ENCODE measurements at regions not wholly inside any gene's neighbourhood (a gene's known extent, or its start where the extent isn't known, plus 50 kb on each side); places are given as distances from the start of the nearest gene placed in this dataset.

DNA sequence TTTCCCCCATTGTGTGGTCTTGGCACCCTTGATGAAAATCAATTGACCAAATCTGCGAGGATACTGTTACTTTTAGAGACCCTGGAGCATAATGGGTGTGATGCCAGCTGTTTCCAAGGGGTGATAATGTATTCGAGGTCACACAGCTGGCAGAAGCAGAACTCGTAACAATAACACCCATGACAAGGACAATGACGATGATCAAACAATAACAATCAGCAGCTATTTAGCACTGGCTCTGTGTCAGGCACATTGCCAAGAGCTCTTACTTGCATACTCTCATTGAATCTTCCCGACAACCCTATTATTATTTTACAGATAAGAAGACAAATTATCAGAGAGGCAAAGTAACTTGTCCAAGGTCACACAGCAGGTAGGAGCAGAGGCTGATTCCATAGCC lies 223.7 kb upstream of the MSX2 start:
- H3K9ac ChIP-seq (replicated peaks; ENCODE audit: extremely low read depth, insufficient read depth, low read length), result no peak overlapping the region
- H3K79me2 ChIP-seq (ENCODE audit: control insufficient read depth, insufficient read depth, low read length), result no peaks in the 10 kb centered on the region
- no peaks in the 10 kb centered on the region for H3K36me3 ChIP-seq (ENCODE audit: control insufficient read depth in 2 of 2, extremely low read depth in 1 of 2, insufficient read depth in 2 of 2, low read length in 2 of 2)
- no TSS peak for BruUV-seq (replicated peaks)
- no peak overlapping the region for H2AFZ ChIP-seq (ENCODE audit: low read depth, low read length)
- no peak for DNase-seq (ENCODE audit: low read depth, low spot score)
- intact Hi-C loops (cut with micrococcal nuclease) (no loop called here), dilution Hi-C loops (cut with MboI; ENCODE audit: extremely low pct_ligation_motif_present, low sequenced_read_pairs) (no loop called here)
- no peak overlapping the region for H3K4me3 ChIP-seq (replicated peaks in 1 of 3; ENCODE audit: insufficient read depth in 1 of 3, low read depth in 1 of 3, low read length in 3 of 3)
- H3K4me1 ChIP-seq (ENCODE audit: control insufficient read depth, extremely low read depth, insufficient read depth, low read length), result no peaks in the 10 kb centered on the region
- no peaks in the 10 kb centered on the region for H4K20me1 ChIP-seq (replicated peaks; ENCODE audit: control insufficient read depth, extremely low read depth, insufficient read depth, low read length)
- POLR2A ChIA-PET, result no interaction called here
- FAIRE-seq, result no peak
- CTCF ChIA-PET, result no interaction called here
- H3K4me2 ChIP-seq (ENCODE audit: insufficient read depth, low read length), result no peak overlapping the region
- no peak overlapping the region for H3K27ac ChIP-seq (ENCODE audit: insufficient read depth, low read depth, low read length)
- no peak for TF ChIP-seq GATA2 (IDR thresholded peaks at IDR 0.05; ENCODE audit: insufficient read depth, insufficient read length, low read depth, low read length)
- no peaks in the 10 kb centered on the region for H3K9me3 ChIP-seq (replicated peaks; ENCODE audit: control insufficient read depth, insufficient read depth, low read length)
- no peaks in the 10 kb centered on the region for H3K27me3 ChIP-seq (ENCODE audit: control insufficient read depth in 2 of 2, insufficient read depth in 2 of 2, low read length in 2 of 2)
- H3K9me1 ChIP-seq (replicated peaks; ENCODE audit: control insufficient read depth, extremely low read depth, insufficient read depth, low read length), result no peaks in the 10 kb centered on the region

DNA sequence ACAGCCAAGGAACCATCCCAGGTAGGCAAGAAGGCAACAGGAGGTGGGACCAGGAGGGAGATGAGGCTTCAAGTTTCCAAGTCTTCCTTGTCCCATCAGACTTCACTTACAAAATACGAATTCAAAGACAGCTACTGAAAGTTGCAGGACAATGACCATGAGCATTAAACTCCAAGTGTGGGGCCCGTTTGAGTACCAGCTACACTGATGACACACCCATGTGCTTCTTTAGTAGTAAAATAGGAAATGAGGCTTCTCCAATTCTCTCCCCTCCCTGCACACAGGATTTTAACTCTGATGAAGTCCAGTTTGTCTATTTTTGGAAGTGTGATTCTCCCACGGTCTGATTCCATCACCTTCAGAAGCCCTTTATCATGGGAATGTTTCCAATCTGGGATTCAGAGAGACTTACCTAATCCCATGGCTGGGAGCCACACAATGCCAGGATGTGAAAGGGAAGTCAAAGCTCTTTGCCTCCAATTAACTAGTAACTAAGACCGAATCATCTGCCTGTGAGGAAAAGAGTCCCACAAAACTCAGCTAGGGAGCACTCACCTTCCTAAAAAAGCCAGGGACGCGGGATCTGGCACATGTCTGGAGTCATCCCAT lies 222.8 kb upstream of the MSX2 start:
- Histone ChIP-seq H3K27ac (ENCODE audit: insufficient read depth, low read depth, low read length) (no peak overlapping the region), H3K4me2 (ENCODE audit: insufficient read depth, low read length) (no peak overlapping the region), H2AFZ (ENCODE audit: low read depth, low read length) (no peak overlapping the region), H3K79me2 (ENCODE audit: control insufficient read depth, insufficient read depth, low read length) (no peaks in the 10 kb centered on the region), H3K9me3 (replicated peaks; ENCODE audit: control insufficient read depth, insufficient read depth, low read length) (no peaks in the 10 kb centered on the region), H3K9ac (replicated peaks; ENCODE audit: extremely low read depth, insufficient read depth, low read length) (no peak overlapping the region), H3K4me3 (replicated peaks in 1 of 3; ENCODE audit: insufficient read depth in 1 of 3, low read depth in 1 of 3, low read length in 3 of 3) (no peak overlapping the region), H3K9me1 (replicated peaks; ENCODE audit: control insufficient read depth, extremely low read depth, insufficient read depth, low read length) (no peaks in the 10 kb centered on the region), H3K36me3 (ENCODE audit: control insufficient read depth in 2 of 2, extremely low read depth in 1 of 2, insufficient read depth in 2 of 2, low read length in 2 of 2) (no peaks in the 10 kb centered on the region), H4K20me1 (replicated peaks; ENCODE audit: control insufficient read depth, extremely low read depth, insufficient read depth, low read length) (no peaks in the 10 kb centered on the region), H3K27me3 (ENCODE audit: control insufficient read depth in 2 of 2, insufficient read depth in 2 of 2, low read length in 2 of 2) (no peaks in the 10 kb centered on the region), H3K4me1 (ENCODE audit: control insufficient read depth, extremely low read depth, insufficient read depth, low read length) (no peaks in the 10 kb centered on the region)
- intact Hi-C loops (cut with micrococcal nuclease) (no loop called here), dilution Hi-C loops (cut with MboI; ENCODE audit: extremely low pct_ligation_motif_present, low sequenced_read_pairs) (no loop called here)
- CTCF ChIA-PET, result no interaction called here
- TF ChIP-seq FOS (IDR thresholded peaks at IDR 0.05; ENCODE audit: borderline replicate concordance, insufficient read depth, low read length), result no peak
- no peak for TF ChIP-seq POLR2AphosphoS5 (IDR thresholded peaks at IDR 0.05; ENCODE audit: insufficient read depth, low read depth, low read length)
- no peak for TF ChIP-seq GATA2 (IDR thresholded peaks at IDR 0.05; ENCODE audit: insufficient read depth, insufficient read length, low read depth, low read length)
- TF ChIP-seq EZH2 (IDR thresholded peaks at IDR 0.05; ENCODE audit: borderline replicate concordance, low read depth, low read length, severe bottlenecking), result no peak
- TF ChIP-seq POLR2A (IDR thresholded peaks at IDR 0.05; ENCODE audit: low read depth, low read length), result no peak
- TF ChIP-seq JUN (IDR thresholded peaks at IDR 0.05; ENCODE audit: borderline replicate concordance, insufficient read depth, insufficient read length, low read depth), result no peak
- TF ChIP-seq CTCF (IDR thresholded peaks at IDR 0.05; ENCODE audit: extremely low read depth in 1 of 2, insufficient read depth in 1 of 2, low read depth in 1 of 2, low read length in 2 of 2), result no peak
- TF ChIP-seq MAX (IDR thresholded peaks at IDR 0.05; ENCODE audit: insufficient read depth, insufficient read length), result no peak
- no peak for TF ChIP-seq MYC (IDR thresholded peaks at IDR 0.05; ENCODE audit: low read depth, low read length)
- FAIRE-seq (no peak), DNase-seq (ENCODE audit: low read depth, low spot score) (no peak)
- no TSS peak for BruUV-seq (replicated peaks)
- POLR2A ChIA-PET, result no interaction called here
